Gastrocnemius medialis (tissue), 4 donors: ENCODE measurements at regions not wholly inside any gene's neighbourhood (a gene's known extent, or its start where the extent isn't known, plus 50 kb on each side); places are given as distances from the start of the nearest gene placed in this dataset.

Experiments used
- ATAC-seq, 2 donors: fragments of 150-250 bp; one replicate each; pipeline ENCODE4 v1.9.1; 2016
- DNase-seq, 2 donors: peaks; one replicate each; pipeline ENCODE4 v3.0.0-alpha.2; 2019
- H3K27ac ChIP-seq, 4 donors: fragments of 200-600 bp; sonication (generic); 1 replicate in 1 of 4; 2 replicates in 3 of 4; pipeline ENCODE4 v1.5.1; 2016 to 2018; ENCODE audit warnings: mild to moderate bottlenecking in 2 of 4, moderate library complexity in 1 of 4
- H3K27me3 ChIP-seq, 3 donors: fragments of 200-600 bp; sonication (generic) in 2 of 3; 1 replicate in 1 of 3; 2 replicates in 2 of 3; pipeline versions ENCODE4 v1.5.1 to v1.6.0; 2016 to 2019; ENCODE audit warnings: mild to moderate bottlenecking in 1 of 3, moderate library complexity in 1 of 3
- H3K36me3 ChIP-seq, 2 donors: fragments of 200-600 bp; sonication (generic) in 1 of 2; one replicate each; pipeline ENCODE4 v1.5.1; 2017 to 2018
- H3K4me1 ChIP-seq, 2 donors: fragments of 200-600 bp; sonication (generic) in 1 of 2; one replicate each; pipeline ENCODE4 v1.5.1; 2016 to 2017; ENCODE audit warnings: mild to moderate bottlenecking in 2 of 2
- H3K4me3 ChIP-seq, 4 donors: fragments of 200-600 bp; sonication (generic) in 3 of 4; 1 replicate in 1 of 4; 2 replicates in 3 of 4; pipeline ENCODE4 v1.5.1; 2016 to 2019; ENCODE audit warnings: mild to moderate bottlenecking in 2 of 4
- H3K9me3 ChIP-seq, 3 donors: fragments of 200-600 bp; sonication (generic) in 2 of 3; 1 replicate in 1 of 3; 2 replicates in 2 of 3; pipeline ENCODE4 v1.5.1; 2016 to 2019
- CTCF ChIP-seq, 5 experiments: fragments of 450-650 bp in 3 of 5; fragments of 200-600 bp in 2 of 5; sonication (generic) in 2 of 5; IDR thresholded peaks in 4 of 5; conservative IDR thresholded peaks in 1 of 5; 1 replicate in 4 of 5; 2 replicates in 1 of 5; pipeline ENCODE4 v1.5.1; 2016 to 2019; ENCODE audit warnings: antibody characterized with exemption in 5 of 5, mild to moderate bottlenecking in 3 of 5, moderate library complexity in 3 of 5
- POLR2A ChIP-seq, 2 donors: fragments of 450-650 bp; IDR thresholded peaks; one replicate each; pipeline ENCODE4 v1.6.1; 2017; ENCODE audit warnings: antibody characterized with exemption in 2 of 2, mild to moderate bottlenecking in 2 of 2, moderate library complexity in 2 of 2
- in situ Hi-C, 4 donors: fragments of 200-750 bp; cut with MboI; loops; one replicate each; pipeline versions ENCODE4 v1.15.0 to v1.8.0; 2017; ENCODE audit warnings: low sequenced_read_pairs in 4 of 4
- intact Hi-C: fragments of 100-400 bp; cut with DNase I; formaldehyde crosslinking; loops from one replicate; pipeline ENCODE4 v1.15.1; 2023; ENCODE audit warnings: low total_unique reads

DNA sequence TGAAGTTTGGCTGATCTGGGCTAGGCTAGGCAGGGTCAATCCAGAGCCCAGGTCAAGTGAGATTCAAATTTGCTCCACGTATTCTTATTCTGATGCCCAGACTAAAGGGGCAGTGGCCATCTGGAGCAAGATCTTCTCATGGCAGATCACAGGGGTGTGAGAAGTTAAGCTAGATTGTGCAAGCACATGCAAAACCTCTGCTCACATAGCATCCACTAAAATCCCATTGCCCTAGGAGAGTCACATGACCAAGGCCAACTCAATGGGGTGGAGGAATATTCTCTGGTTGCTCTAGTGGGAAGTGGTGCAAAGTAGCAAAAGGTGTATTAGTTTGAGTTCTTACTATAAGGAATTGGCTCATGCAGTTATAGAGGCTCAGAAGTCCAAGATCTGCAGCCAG is 318.4 kb upstream of the ASIC2 start:
- no peaks in the 10 kb centered on the region for H3K36me3 ChIP-seq
- ATAC-seq (no peak), DNase-seq (no peak)
- H3K9me3 ChIP-seq: no peaks in the 10 kb centered on the region
- in situ Hi-C loops (no loop called here), intact Hi-C loops (no loop called here)
- TF ChIP-seq POLR2A (IDR thresholded peaks at IDR 0.05): no peak
- no peak for TF ChIP-seq CTCF (IDR thresholded peaks at IDR 0.05 in 4 of 5, conservative IDR thresholded peaks at IDR 0.05 in 1 of 5)
- H3K27ac ChIP-seq: no peak overlapping the region
- H3K4me1 ChIP-seq: peaks cover 0 to 9% of the 10 kb centered on the region in 2 donors
- no peak overlapping the region for H3K4me3 ChIP-seq
- H3K27me3 ChIP-seq: peaks cover 0 to 3% (median 0%) of the 10 kb centered on the region in 3 donors

DNA sequence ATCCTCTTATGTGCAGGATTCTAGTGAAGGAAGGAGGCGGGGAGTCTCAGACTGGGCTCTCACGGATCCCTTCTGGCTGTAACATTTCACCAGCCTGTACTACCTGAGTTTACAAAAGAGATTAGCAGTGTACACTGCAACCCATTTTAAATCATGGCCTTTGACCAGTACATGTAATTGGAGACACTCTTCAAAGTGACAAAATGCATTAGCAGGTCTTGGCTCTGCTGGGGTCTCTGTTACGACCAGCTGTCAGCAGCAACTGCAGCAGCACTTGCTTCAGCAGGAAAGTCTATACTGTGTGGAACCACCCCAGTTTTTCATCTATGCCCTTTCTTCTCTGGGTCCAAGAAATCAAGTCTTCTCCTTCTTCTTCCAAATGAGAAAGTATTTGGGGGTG is 322.8 kb upstream of the ASIC2 start:
- ATAC-seq (peak in 1 of 2 donors; percentile 42), DNase-seq (no peak)
- intact Hi-C loops: no loop called here
- H3K4me3 ChIP-seq: no peak overlapping the region
- in situ Hi-C loops: no loop called here
- no peaks in the 10 kb centered on the region for H3K9me3 ChIP-seq
- H3K4me1 ChIP-seq: peaks cover 0 to 9% of the 10 kb centered on the region in 2 donors
- peaks cover 0 to 2% (median 0%) of the 10 kb centered on the region in 3 donors for H3K27me3 ChIP-seq
- H3K27ac ChIP-seq: no peak overlapping the region
- no peak for TF ChIP-seq CTCF (IDR thresholded peaks at IDR 0.05 in 4 of 5, conservative IDR thresholded peaks at IDR 0.05 in 1 of 5)
- no peak for TF ChIP-seq POLR2A (IDR thresholded peaks at IDR 0.05)
- H3K36me3 ChIP-seq: no peaks in the 10 kb centered on the region

GRCh38 chr17:33623841-33624240 is 330.7 kb upstream of the ASIC2 start:
- Histone ChIP-seq H3K27ac (no peak overlapping the region), H3K36me3 (no peaks in the 10 kb centered on the region), H3K4me3 (no peak overlapping the region), H3K9me3 (no peaks in the 10 kb centered on the region), H3K27me3 (no peaks in the 10 kb centered on the region), H3K4me1 (peaks cover 0 to 6% of the 10 kb centered on the region in 2 donors)
- ATAC-seq: no peak
- intact Hi-C loops: no loop called here
- no peak for DNase-seq
- TF ChIP-seq POLR2A (IDR thresholded peaks at IDR 0.05): no peak
- TF ChIP-seq CTCF (IDR thresholded peaks at IDR 0.05 in 4 of 5, conservative IDR thresholded peaks at IDR 0.05 in 1 of 5): no peak
- in situ Hi-C loops: no loop called here

DNA sequence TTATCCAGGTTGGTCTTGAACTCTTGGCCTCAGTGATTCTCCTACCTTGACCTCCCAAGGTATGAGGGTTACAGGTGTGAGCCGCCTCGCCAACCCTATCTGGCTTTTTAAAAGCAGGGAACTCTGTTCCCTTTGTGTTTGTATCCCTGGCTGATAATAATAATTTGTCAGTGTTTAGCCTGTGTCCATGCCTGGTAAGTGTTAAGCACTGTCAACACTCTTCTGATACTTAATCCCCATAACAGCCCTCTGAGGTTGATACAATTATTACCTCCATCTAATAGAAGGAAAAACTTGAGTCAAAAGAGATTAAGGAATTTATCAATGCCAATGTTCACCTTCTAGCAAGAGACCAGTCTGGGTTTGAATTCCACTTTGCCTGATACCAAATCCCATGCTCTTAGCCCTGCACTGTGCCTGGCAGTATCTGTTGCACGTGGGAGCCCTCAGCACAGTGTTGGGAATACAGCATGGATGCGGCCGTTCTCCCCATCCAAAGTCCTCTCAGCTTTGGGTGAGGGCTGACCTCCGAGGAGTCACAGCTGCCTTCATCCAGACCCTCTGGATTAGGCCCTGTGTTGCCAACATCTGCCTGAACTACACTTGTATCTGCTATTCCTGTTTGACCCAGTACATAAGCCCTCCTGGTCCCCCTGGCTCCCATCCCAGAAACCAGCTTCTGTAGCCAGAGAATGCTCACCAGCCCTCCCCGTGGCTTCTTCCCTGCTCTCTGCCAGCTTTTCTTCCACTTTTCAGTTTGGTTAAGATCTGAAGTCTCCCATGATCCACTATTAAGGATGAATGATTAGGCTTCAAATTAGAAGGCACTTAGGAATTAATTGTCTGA is 335.6 kb upstream of the ASIC2 start:
- intact Hi-C loops (no loop called here), in situ Hi-C loops (no loop called here)
- Histone ChIP-seq H3K4me3 (no peak overlapping the region), H3K36me3 (no peaks in the 10 kb centered on the region), H3K9me3 (no peaks in the 10 kb centered on the region), H3K4me1 (peaks cover 0 to 4% of the 10 kb centered on the region in 2 donors), H3K27ac (no peak overlapping the region), H3K27me3 (no peaks in the 10 kb centered on the region)
- DNase-seq (no peak), ATAC-seq (no peak)
- TF ChIP-seq CTCF (IDR thresholded peaks at IDR 0.05 in 4 of 5, conservative IDR thresholded peaks at IDR 0.05 in 1 of 5) (no peak), POLR2A (IDR thresholded peaks at IDR 0.05) (no peak)
